GM21786 (cell line): ENCODE measurements at regions not wholly inside any gene's neighbourhood (a gene's known extent, or its start where the extent isn't known, plus 50 kb on each side); places are given as distances from the start of the nearest gene placed in this dataset.
"Not testable (repeated sequence)": the region's sequence is repeated elsewhere in the genome, so short reads cannot be mapped to it uniquely, and the experiment has no call there.

Experiments
- ATAC-seq: cut with Tn5 transposase; IDR thresholded peaks from one replicate; pipeline ENCODE4 v1.9.1; 2021; ENCODE audit not compliant: unreplicated experiment

GRCh38 chr10:64765498-64765897, 1244.3 kb downstream of the REEP3 start:
- no peak for ATAC-seq

GRCh38 chr10:64771253-64772050, 1250.3 kb downstream of the REEP3 start:
- ATAC-seq, result no peak

GRCh38 chr10:64773357-64773756, 1252.2 kb downstream of the REEP3 start:
- ATAC-seq, result no peak

DNA sequence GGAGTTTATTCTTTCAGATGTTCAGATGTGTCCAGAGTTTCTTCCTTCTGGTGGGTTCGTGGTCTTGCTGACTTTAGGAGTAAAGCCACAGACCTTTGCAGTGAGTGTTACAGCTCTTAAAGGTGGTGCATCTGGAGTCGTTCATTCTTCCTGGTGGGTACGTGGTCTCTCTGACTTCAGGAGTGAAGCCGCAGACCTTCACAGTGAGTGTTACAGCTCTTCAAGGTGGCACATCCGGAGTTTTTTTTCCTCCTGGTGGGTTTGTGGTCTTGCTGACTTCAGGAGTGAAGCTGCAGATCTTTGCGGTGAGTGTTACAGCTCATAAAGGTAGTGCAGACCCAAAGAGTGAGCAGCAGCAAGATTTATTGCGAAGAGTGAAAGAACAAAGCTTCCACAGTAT, 1263.2 kb downstream of the REEP3 start:
- not testable (repeated sequence) for ATAC-seq

GRCh38 chr10:64785816-64786215, 1264.6 kb downstream of the REEP3 start:
- ATAC-seq, result no peak

DNA sequence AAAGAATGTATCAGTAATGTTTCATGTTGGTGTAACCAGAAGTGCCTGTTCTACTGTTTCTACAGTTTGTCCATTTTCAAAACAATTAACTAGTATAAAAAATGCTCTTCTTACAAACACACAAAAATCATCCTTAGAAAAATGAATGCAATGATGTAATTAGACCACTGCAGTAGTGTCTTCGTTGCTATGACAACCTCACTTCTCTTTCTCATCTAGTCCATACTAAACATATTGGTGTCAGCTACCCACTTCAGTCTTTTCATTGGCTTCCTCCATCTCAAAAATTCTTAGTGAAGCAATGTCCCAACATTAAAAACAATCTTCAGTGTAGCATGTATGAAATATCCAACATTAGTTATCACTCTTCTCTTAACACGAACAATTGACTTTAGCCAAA, 1265.8 kb downstream of the REEP3 start:
- ATAC-seq, result no peak

- no peak for ATAC-seq
These were observed 1274.6 kb downstream of the REEP3 start for GRCh38 chr10:64795847-64796246.

DNA sequence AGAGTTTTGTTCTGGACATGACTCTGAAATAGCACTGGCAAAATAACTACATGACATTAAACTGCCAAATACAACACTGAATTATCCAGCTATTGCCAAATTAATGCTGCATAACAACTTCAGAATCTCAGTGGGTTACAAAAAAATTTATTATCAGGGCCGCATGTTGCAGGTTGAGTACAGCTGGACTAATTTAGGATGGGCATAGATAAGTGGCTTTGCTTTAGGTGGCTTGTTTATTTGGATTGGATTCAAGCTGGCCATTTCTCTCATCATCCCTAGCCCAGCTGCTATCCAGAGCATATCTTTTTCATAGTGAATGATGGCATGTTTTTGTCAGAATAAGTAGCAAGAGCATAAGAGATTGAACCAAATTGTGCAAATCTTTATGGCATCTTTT, 1277.1 kb downstream of the REEP3 start:
- ATAC-seq, result no peak

- not testable (repeated sequence) for ATAC-seq
These were observed 1287.0 kb downstream of the REEP3 start for GRCh38 chr10:64808233-64808632.

DNA sequence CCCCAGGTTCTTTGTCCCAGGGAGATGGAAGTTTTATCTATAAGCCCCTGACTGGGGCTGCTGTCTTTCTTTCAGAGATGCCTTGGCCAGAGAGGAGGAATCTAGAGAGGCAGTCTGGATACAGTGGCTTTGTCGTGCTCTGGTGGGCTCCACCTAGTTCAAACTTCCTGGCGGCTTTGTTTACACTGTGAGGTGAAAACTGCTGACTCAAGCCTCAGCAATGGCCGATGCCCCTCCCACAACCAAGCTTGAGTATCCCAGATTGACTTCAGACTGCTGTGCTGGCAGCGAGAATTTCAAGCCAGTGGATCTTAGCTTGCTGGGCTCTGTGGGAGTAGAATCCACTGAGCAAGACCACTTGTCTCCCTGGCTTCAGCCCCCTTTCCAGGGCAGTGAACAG, 1288.8 kb downstream of the REEP3 start:
- not testable (repeated sequence) for ATAC-seq

DNA sequence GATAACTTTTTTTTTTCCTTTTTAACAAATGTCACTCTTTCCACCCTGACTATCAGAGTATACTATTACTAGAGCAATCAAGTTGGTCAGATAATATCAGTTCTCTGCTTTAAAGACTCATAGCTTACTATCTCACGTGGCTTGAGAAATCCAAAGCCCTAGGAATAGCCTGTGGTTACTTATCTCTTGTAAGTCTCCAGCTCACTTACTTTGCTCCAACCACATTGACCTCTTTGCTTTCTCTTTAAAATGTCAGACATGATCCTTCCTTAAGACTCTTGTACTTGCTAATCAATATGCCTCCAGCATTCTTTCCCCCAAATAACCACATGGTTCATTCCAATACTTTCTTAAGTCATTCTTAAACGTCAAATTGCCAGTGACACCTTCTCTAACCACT, 1292.2 kb downstream of the REEP3 start:
- ATAC-seq, result no peak

DNA sequence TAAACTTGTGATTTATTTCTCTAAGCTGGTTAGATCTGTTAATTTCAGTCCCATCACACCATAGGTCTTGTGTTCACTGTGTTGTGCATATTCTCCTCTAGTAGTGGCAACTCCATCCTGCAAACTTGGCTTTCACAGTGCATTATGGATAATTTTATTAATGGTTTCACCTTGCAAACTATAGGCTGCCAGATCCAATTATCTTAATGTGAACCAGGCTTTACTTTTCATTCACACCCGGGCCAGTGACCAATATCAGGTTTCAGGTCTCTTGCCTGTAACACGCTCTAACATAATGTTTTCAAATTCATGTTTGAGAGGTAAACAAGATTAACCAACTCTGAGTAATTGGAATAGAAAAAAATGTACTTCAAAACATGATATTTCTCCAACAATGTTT, 1293.0 kb downstream of the REEP3 start:
- no peak for ATAC-seq

DNA sequence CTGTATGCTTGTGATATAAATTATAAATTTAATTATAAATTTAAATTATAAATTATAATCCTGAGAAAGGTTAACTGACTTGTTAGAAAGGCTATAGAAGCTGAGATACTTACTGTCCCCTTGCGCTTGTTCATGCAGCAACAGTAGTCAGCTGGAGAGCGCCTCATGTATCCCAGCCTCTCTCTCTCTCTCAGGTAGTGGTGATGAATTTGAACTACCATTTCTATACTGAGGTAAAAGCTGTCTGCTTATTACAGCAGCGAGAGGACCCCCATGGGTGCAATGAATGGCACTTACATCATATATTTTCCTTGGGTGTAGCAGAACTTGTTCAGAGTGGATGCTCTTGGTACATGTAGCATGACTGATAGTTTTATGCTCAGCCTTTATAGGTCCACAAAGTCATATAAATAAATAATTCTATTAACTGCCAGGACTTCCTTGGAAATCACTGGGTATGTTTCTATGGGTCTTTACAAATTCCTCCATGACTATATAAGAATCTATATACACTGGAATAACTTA, 1308.7 kb downstream of the REEP3 start:
- ATAC-seq, result no peak

- no peak for ATAC-seq
These were observed 1309.7 kb downstream of the REEP3 start for GRCh38 chr10:64830869-64831268.

- no peak for ATAC-seq
These were observed 1319.1 kb downstream of the REEP3 start for GRCh38 chr10:64840341-64840740.

GRCh38 chr10:64846700-64847099, 1325.5 kb downstream of the REEP3 start:
- no peak for ATAC-seq

DNA sequence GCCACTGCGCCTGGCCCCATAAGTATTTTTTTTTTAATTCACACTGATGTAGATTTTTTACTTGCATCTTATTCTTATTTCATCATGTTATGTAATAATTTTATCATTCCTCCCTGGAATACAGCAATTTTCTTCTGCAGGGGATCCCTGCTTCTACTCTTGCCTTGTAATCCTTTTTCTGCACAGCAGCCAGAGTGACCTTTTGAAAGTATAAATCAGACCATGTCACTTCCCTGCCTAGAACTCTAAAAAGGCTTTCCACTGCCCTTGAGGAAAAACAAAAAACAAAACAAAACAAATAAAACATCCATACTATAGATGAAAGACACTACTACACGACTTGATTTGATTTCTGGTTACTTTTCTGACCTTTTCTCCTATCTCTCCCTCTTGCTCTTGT, 1334.7 kb downstream of the REEP3 start:
- no peak for ATAC-seq

GRCh38 chr10:64859911-64860310, 1338.7 kb downstream of the REEP3 start:
- no peak for ATAC-seq

DNA sequence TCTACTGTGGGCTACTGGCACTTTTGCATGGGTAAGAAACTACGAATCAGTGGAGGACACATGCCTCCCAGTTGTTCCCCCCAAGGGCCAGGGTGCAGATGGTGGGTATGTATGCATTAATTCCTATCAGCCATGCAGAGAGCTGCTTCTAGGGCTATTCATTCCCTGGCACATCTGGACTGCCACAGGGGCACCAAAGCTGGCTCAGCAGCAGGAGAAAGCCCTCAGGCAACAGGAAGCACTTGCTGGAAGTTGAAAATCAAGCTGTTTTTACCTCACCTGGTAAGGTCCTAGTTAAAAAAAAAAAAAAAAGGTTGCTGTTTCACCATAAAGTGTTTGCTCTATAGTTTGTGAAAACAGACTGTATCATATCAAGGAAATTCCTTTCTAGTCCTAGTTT, 1342.6 kb downstream of the REEP3 start:
- ATAC-seq, result no peak

DNA sequence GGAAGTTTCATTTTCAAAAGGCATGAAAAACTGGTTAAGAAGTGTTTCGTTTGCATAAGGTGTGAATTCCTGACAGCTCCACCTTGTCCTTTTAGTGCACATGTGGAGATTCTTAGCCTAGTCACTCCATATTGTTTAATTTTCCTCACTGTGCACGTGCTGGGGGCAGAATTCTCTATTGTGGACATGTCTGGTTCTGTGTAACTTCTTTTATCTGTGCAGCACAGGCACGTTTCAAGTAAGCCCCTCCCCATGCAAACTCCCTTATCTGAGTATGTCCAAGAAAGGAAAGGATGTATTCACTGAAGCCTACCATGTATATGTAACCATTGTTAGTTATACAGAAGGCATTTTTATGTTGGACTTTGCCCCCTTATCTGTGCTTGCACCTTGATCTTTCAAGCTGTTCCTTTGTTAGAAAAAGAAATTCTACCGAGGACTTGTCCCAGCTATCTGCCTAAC, 1346.3 kb downstream of the REEP3 start:
- no peak for ATAC-seq

DNA sequence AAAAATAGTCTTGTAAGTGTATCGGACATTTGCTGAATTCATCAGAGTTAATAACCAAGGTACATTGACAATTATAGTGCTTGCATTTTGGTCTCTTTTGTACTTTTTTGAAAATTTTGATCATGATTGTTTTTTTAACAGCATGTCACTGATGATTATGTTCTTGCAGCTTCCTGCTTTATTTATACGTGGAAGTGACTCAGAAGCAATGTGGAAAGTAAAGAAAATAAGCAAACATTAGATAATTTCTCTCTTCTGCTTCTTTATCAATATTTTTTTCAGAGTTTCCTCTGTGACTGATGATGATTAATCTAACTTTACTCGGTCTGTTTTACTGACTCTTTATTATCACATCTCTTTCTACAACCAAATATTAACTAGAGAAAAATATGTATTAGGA, 1351.9 kb downstream of the REEP3 start:
- no peak for ATAC-seq

GRCh38 chr10:64873959-64874358, 1352.8 kb downstream of the REEP3 start:
- ATAC-seq, result no peak

GRCh38 chr10:64880546-64880945, 1359.3 kb downstream of the REEP3 start:
- ATAC-seq, result no peak
